ENCODE measurements at regions not wholly inside any gene's neighbourhood (a gene's known extent, or its start where the extent isn't known, plus 50 kb on each side); places are given as distances from the start of the nearest gene placed in this dataset.

DNA sequence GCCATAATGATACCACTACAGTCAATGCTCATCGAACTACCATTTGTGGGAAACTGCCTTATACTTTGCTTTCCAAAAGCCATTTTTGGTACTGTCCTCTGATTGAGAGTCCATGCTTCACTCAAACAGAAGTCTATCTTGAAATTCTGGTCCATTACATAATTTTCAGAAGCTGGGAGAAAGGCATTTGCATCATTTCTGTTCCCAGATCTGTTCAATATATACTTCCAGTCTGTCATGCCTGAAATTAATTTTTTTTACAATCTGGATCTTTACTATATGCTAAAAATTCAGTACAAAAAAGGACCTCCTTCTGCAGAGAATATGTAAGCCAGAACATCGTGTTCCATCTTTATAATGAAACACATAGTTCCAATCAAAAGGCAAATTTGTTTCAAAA lies 528.9 kb upstream of the MEF2C start:
- Histone ChIP-seq H4K91ac (replicated peaks; ENCODE audit: insufficient read length, low read length) (no peak overlapping the region), H2BK12ac (ENCODE audit: low read depth, low read length) (no peak overlapping the region), H3K18ac (ENCODE audit: extremely low read depth, low read length) (no peak overlapping the region), H2AFZ (ENCODE audit: low read length) (no peak overlapping the region), H3K4ac (replicated peaks; ENCODE audit: insufficient read length, low read depth, low read length) (no peak overlapping the region), H2AK5ac (ENCODE audit: low read depth, low read length) (no peak overlapping the region), H2BK120ac (replicated peaks; ENCODE audit: low read depth, low read length) (no peak overlapping the region), H2BK15ac (ENCODE audit: low read length) (no peak overlapping the region), H2BK20ac (ENCODE audit: low read length) (no peak overlapping the region), H3K4me3 (ENCODE audit: extremely low read depth in 1 of 4, insufficient read depth in 2 of 4, low read depth in 3 of 4, low read length in 4 of 4) (no peak overlapping the region), H3K9me3 (ENCODE audit: insufficient read depth in 2 of 2, low read depth in 1 of 2, low read length in 1 of 2) (no peaks in the 10 kb centered on the region), H3K23ac (ENCODE audit: insufficient read length) (no peak overlapping the region), H3K56ac (replicated peaks; ENCODE audit: insufficient read length, low read depth, low read length) (no peak overlapping the region), H2BK5ac (ENCODE audit: low read depth, low read length) (no peak overlapping the region), H3K4me2 (ENCODE audit: insufficient read depth in 1 of 2, low read depth in 2 of 2, low read length in 2 of 2) (no peak overlapping the region), H3K27me3 (replicated peaks in 1 of 4; ENCODE audit: control insufficient read depth in 3 of 4, extremely low read depth in 1 of 4, insufficient read depth in 3 of 4, low read length in 3 of 4) (no peaks in the 10 kb centered on the region), H4K5ac (ENCODE audit: insufficient read length, low read depth, low read length) (no peak overlapping the region), H3K4me1 (replicated peaks in 1 of 4; ENCODE audit: control insufficient read depth in 3 of 4, insufficient read depth in 4 of 4, low read length in 3 of 4) (no peaks in the 10 kb centered on the region), H3K23me2 (ENCODE audit: low read depth, low read length) (no peaks in the 10 kb centered on the region), H4K20me1 (replicated peaks in 1 of 2; ENCODE audit: control insufficient read depth in 1 of 2, insufficient read depth in 2 of 2, low read length in 2 of 2) (no peaks in the 10 kb centered on the region), H3K9ac (replicated peaks in 1 of 4; ENCODE audit: extremely low read depth in 1 of 4, low read depth in 3 of 4, low read length in 3 of 4) (no peak overlapping the region), H4K8ac (ENCODE audit: extremely low read depth, insufficient read depth, low read length) (no peak overlapping the region), H3K27ac (ENCODE audit: low read depth, low read length) (no peak overlapping the region), H3K79me1 (ENCODE audit: low read depth, low read length) (no peaks in the 10 kb centered on the region), H3K36me3 (ENCODE audit: control insufficient read depth in 2 of 4, insufficient read depth in 4 of 4, low read length in 3 of 4) (no peaks in the 10 kb centered on the region), H3K14ac (ENCODE audit: insufficient read length) (no peak overlapping the region), H3K79me2 (ENCODE audit: control insufficient read depth in 1 of 2, insufficient read depth in 2 of 2, low read length in 2 of 2) (no peaks in the 10 kb centered on the region)
- DNase-seq (ENCODE audit: low read depth in 1 of 2, low spot score in 2 of 2) (no peak), FAIRE-seq (no peak)
- CTCF ChIA-PET (ENCODE audit: partially characterized antibody), result interaction anchor here (0.6 kb wide), 1 partner anchor 774 kb away, joined by 3 read pairs; no protein-coding TSS in a partner anchor
- WGBS, 2 experiments (ENCODE audit: extremely low coverage in 1 of 2, insufficient coverage in 1 of 2, insufficient read length in 1 of 2, insufficient replicate concordance in 2 of 2, low coverage in 1 of 2, low lambda C conversion rate in 2 of 2, missing lambda C conversion rate in 1 of 2), result 89% methylated on average over 2 of the region's 2 CpGs; no CpG with 5 or more reads in 1 of the 2 experiments
- POLR2A ChIA-PET (ENCODE audit: partially characterized antibody), result no interaction called here
- TF ChIP-seq EGR1 (IDR thresholded peaks at IDR 0.05; ENCODE audit: borderline replicate concordance, low read depth, low read length) (no peak), EP300 (IDR thresholded peaks at IDR 0.05; ENCODE audit: borderline replicate concordance in 1 of 2, low read depth in 2 of 2, low read length in 2 of 2) (no peak), SP4 (IDR thresholded peaks at IDR 0.05; ENCODE audit: low read length) (no peak), SP1 (IDR thresholded peaks at IDR 0.05; ENCODE audit: low read depth, low read length) (no peak), SUZ12 (IDR thresholded peaks at IDR 0.05; ENCODE audit: low read length) (no peak), FOSL1 (IDR thresholded peaks at IDR 0.05; ENCODE audit: insufficient read depth, low read depth, low read length) (no peak), HDAC2 (IDR thresholded peaks at IDR 0.05; ENCODE audit: borderline replicate concordance in 1 of 2, low read depth in 2 of 2, low read length in 2 of 2) (no peak), HDAC6 (IDR thresholded peaks at IDR 0.05; ENCODE audit: low read depth, low read length) (no peak), JUND (IDR thresholded peaks at IDR 0.05; ENCODE audit: low read length) (no peak), RNF2 (IDR thresholded peaks at IDR 0.05; ENCODE audit: borderline replicate concordance, low read depth, low read length, missing control alignments, poor library complexity, severe bottlenecking) (no peak)
- TF ChIP-seq, protein P1, sequence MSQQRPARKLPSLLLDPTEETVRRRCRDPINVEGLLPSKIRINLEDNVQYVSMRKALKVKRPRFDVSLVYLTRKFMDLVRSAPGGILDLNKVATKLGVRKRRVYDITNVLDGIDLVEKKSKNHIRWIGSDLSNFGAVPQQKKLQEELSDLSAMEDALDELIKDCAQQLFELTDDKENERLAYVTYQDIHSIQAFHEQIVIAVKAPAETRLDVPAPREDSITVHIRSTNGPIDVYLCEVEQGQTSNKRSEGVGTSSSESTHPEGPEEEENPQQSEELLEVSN (IDR thresholded peaks at IDR 0.05), result no peak
- TF ChIP-seq, protein P2, sequence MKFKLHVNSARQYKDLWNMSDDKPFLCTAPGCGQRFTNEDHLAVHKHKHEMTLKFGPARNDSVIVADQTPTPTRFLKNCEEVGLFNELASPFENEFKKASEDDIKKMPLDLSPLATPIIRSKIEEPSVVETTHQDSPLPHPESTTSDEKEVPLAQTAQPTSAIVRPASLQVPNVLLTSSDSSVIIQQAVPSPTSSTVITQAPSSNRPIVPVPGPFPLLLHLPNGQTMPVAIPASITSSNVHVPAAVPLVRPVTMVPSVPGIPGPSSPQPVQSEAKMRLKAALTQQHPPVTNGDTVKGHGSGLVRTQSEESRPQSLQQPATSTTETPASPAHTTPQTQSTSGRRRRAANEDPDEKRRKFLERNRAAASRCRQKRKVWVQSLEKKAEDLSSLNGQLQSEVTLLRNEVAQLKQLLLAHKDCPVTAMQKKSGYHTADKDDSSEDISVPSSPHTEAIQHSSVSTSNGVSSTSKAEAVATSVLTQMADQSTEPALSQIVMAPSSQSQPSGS (IDR thresholded peaks at IDR 0.05; ENCODE audit: low read length), result no peak
